IPS DF 19.7 (cell line): ENCODE measurements at regions not wholly inside any gene's neighbourhood (a gene's known extent, or its start where the extent isn't known, plus 50 kb on each side); places are given as distances from the start of the nearest gene placed in this dataset.
"Not testable (repeated sequence)": the region's sequence is repeated elsewhere in the genome, so short reads cannot be mapped to it uniquely, and the experiment has no call there.

ENCODE experiments used
- DNase-seq: peaks from one replicate; pipeline ENCODE4 v3.0.0-alpha.2; 2013; ENCODE audit warnings: low read depth, low spot score

DNA sequence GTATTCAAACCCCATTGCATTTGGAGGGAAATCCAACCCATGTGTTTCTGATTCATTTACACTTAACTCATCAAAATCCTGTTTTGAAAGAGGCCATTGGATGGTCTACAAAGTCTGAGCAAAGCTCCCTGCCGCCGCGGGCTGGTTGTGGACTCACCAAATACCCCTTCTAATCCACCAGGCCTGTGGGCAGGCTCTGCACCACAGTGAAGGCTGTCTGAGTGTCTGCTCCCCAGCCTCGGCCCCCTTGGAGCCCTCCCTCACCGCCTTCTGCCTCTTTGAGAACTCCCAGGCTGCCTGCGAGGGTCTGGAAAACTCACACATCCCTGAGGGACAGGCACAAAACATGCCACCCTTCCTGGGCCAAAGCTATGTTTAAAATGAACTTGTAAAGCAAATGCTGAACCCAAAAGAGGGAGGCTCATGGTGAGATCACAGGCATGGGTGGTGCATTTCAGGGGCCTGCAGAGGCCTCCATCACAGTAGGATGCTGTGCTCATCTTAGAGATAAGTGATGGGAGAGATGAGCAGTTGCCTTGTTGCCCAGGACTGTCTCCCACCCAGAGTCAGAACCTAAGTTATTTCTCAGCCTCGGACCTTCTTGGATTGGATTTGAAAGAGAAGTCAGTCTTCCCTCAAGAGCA lies 225.0 kb downstream of the CYP26B1 start:
- no peak for DNase-seq

DNA sequence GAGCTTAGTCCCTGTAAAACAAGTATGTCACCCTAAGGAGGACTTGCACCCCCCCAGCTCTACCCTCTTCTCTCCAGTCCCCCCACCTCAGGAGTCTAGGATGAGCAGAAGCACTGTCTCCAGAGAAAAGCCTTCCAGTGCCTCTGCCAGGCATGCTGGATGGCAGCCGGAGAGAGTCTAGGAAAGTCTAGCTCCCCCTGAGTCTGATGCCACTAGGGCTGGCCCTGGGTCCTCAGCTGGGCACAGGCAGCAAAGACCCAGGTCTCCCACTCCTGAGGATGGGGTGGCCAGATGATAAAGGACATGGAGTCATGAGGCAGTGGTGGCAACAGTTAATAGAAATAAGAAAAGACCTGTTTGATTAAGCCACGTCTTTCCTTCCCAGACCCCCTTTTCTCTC lies 225.6 kb downstream of the CYP26B1 start:
- no peak for DNase-seq

DNA sequence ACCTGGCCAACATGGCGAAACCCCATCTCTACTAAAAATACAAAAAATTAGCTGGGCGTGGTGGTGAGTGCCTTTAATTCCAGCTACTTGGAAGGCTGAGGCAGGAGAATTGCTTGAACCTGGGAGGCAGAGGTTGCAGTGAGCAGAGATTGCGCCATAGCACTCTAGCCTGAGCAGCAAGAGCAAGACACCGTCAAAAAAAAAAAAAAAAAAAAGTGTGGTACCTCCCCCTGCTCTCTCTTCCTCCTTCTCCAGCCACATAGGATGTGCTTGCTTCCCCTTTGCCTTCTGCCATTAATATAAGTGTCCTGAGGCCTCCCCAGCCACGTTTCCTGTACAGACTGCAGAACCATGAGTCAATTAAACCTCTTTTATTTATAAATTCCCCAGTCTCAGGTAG lies 226.8 kb downstream of the CYP26B1 start:
- not testable (repeated sequence) for DNase-seq

DNA sequence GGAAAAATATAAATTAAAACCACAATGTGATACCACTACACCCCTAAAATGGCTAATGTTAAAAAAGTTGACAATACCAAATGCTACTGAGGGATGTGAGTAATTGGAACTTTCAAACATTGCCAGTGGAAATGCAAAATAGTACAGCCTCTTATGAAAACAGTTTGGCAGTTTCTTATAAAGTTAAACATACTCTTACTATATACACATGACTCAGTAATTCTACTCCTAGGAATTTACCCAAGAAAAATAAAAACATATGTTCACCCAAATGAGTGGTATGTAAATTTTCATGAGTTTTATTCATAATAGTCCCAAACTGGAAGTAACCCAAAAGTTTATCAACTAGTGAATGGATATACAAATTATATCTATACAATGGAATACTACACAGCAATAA lies 228.0 kb downstream of the CYP26B1 start:
- DNase-seq, result no peak

DNA sequence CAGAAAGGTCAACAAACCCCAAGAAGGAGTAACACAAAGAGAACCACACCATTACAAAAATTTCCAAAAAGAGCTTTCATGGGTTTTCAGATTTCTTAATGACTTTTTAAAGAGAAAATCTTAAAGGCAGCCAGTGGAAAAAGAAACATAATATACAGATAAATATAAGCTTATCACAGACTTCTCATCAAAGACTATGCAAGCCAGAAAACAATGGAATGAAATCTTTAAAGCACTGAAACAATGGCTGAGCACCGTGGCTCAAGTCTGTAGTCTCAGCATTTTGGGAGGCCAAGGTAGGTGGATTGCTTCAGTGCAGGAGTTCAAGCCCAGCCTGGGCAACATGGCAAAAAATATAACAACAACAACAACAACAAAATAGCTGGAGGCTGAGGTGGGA lies 237.4 kb downstream of the CYP26B1 start:
- no peak for DNase-seq

DNA sequence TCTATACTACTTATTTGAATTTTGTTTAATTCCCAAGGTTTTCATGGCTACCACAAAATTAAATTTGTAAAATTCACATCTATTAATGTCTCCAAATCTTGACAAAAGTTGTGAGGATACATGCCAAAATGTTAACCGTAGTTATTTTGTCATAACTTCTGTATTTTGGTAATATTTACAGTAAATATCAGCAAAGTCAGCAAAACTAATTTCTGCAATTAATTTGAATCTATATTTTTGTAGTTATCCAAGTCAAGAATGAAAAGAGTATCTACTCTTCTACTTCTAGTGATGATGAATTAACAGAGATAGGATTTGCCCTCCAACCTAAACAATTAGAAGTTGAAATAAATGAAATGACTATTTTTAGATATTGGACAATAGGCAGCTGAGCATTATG lies 238.9 kb downstream of the CYP26B1 start:
- no peak for DNase-seq

DNA sequence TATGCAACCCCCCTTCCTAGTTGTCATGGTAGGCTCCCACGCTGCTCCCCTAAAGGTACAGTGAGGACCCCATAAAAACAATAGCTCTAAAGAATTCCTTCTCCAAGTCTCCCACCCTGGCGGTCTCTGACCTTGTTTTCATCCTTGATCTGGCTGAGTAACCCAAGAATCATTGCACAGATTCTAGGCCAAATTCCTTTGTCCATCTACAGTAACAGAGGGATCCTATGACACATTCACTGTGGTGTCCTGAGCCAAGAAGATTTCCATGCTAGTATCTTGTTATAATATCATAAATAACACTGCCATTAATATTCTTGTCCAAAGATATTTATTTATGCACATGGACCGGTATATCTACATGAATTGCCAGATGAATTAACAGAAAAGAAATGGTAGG lies 240.2 kb downstream of the CYP26B1 start:
- no peak for DNase-seq

DNA sequence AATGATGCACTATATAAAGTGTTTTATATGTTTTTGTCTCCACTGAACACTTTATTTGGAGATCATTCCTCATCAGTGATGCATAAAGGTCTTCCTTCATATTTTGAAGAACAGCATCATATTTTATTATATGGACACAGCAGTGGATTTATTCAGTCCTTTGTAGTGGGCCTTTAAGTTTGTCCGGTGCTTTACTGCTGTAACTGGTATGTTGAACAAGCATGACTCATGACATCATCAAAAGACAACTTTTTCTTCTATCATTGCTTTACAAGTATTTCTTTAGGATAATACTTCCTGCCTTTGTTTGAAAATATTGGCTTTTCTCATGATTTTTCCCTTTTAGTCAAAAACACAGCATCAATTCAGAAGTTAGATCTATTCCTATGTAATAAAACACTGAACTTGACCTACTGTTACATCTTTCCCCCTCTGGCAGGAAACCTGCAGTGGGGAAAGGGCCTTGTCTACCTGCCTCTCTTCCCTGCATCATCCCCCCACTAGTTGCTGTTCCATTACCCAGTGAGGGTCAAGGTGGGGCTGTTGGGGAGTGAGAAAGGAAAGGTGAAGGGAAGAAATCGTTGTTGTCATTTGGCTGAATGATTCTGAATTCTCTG lies 241.2 kb downstream of the CYP26B1 start:
- DNase-seq, result no peak

DNA sequence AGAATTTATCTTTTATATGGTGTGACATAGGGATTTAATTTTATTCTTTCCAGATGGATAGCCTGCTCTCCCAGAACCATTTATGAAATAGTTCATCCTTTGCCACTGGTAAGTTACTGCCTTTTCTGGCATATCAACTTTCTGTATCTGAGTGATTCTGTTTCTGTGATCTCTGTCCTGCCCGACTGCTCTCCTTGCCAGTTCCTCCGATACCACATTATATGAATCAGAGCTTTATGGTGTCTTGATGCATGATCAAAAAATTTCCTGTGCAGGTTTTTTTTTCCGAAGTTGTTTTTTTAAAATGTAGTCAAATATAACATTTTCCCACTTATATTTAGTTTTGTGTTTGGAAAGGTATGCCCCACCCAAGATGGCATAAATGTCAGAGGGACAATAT lies 242.5 kb downstream of the CYP26B1 start:
- no peak for DNase-seq

DNA sequence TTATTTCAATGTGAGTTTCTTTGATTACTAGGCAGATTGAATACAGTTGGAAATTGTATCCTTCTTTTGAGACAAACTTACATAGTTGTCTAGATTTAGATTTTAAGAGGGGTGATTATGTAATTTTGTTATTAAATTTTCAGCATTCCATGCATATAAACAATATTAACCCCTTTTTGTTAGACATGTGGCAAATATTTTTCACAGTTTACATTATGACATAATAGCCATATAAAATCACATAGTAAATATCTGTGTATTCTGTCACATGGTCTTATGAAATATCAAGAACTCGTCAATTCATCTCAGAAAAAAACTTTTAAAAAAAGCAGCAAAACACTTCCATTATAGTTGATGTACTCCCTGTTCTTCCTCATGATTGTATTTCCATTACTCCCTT lies 243.8 kb downstream of the CYP26B1 start:
- DNase-seq, result no peak

DNA sequence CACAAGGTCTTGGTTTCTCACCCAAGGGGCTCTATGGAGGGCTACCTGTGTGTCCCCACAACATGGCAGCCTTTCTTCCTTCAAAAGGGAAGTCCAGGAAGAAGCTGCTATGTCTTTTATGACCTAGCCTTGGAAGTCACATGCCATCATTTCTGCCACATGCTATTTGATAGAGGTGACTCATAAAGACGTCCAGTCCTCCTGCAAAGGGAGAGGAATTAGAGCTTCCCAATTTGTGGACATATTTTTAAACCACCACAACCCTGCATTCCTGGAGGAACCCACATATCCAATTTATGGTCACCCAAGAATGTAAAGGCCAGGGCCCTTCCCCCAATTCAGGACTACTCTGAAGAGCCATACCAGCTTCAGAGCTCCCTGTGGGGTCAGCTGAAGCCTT lies 246.2 kb downstream of the CYP26B1 start:
- no peak for DNase-seq

DNA sequence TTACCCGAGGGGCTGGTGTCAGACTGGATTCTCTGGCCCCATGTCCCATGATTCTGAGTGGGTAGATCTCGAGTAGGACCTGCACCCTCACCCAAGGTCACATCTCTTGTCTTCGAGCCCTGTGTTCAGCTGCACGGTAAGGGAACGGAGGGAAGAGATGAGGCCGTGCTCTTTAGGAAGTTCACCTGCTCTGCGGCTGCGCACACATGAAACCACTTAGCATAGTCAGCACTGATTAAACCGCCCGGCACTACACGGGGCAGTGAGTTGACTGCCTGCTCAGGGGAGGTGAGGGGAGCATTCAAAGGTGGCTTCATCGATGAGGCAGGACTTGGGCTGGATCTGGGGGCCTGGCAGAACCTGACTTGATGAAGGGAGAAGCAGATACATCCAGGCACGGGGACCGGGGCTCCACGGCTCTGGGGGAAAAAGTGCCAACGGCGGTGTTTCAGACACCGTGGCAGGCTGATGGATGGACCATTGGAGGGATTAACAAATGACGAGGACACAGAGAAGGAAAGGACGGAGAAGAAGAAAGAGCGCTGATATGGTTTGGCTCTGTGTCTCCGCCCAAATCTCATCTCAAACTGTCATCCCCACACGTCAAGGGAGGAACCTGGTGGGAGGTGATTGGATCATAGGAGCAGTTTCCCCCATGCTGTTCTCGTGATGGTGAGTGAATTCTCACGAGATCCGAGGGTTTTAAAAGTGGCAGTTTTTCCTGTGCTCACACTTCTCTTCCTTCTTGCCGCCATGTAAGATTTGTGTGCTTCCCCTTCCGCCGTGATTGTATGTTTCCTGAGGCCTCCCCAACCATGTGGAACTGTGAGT lies 248.6 kb downstream of the CYP26B1 start:
- DNase-seq, result no peak

DNA sequence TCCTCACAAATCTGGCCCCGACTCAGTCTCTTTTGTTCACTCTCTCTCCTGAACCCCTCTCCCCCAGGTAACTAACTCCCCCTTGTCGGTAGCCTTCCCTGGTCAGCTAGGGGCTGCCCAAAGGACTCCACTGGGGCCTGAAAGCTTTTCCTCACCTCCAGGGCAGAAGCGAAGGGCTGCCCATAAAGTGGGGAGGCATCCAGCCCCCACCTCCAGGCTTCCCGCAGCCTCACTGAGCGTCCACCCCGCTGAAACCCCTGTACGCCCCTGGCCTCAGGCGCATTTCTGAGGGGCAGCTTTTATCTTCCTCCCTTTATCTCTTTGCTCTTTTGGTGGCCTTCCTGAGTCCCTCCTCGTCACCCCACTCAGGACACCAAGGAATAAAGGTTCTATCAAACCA lies 249.3 kb downstream of the CYP26B1 start:
- no peak for DNase-seq

DNA sequence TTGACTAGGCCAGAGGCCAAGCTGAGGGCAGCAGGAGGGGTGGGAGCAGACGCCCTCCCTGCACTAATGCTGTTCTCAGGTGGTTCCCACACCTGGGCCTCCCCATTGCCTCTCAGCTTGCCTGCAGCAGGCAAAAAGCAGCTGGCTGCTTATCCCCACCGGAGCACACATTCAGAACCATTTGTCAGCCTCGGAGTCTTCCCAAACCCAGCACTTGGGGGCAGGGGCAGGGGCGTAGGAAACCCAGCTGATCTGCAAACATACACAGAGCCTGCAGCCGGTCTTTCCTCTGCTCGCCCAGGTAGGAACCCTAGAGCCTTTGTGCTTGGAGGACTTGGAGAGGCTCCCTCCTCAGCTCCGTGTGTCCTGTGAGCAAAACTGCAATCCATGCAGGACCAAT lies 249.8 kb downstream of the CYP26B1 start:
- DNase-seq, result no peak

DNA sequence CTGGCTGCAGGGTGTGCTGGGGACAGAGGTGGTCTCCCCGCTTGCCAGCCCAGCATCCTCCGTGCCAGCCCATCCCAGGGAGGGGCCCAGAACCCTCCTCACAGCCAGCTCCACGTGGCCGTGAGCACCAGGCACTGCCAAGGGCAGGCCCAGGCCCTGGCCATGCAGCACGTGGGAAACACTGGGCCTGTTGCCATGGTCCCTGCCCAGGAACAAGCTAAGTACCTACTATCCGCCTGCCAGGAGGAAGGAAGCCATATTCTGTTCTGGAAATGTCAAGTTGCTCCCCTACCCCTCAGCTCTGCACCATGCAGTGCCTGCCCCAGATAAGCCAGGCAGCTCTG lies 250.6 kb downstream of the CYP26B1 start:
- DNase-seq, result no peak

DNA sequence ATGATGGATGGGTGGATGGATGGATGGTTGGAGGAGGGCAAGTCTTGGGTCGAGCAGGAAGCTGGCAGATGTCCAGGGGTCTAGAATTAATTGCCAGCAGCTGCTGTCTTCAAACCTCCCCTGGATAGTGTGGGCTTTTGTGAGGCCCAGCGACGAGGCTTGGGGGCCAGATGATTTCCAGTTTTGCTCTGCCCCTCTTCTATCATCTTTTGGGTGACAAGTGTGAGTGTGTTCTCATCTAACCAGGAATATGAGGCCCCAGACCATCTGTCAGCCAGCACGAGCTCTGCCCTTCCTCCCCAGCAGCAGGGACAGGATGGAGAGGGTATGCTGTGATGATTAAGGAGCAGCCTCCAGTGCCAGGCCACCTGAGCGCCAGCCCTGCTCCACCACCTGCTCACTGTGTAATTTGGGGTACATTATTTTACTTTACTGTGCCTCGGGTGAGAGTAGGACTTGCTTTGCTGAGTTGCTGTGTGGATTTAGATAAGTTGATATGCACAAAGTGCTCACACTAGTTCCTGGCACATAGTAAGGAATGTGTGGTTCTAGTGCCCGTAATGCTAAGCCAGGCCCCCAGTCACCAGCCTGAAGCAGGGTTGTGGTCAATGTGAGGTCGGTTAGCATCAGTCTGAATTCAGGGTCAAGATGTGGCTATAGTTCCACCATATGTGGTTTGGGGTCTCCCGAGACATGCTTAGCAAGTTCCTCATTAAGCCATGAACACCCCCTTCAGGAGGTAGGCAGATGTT lies 251.1 kb downstream of the CYP26B1 start:
- no peak for DNase-seq

DNA sequence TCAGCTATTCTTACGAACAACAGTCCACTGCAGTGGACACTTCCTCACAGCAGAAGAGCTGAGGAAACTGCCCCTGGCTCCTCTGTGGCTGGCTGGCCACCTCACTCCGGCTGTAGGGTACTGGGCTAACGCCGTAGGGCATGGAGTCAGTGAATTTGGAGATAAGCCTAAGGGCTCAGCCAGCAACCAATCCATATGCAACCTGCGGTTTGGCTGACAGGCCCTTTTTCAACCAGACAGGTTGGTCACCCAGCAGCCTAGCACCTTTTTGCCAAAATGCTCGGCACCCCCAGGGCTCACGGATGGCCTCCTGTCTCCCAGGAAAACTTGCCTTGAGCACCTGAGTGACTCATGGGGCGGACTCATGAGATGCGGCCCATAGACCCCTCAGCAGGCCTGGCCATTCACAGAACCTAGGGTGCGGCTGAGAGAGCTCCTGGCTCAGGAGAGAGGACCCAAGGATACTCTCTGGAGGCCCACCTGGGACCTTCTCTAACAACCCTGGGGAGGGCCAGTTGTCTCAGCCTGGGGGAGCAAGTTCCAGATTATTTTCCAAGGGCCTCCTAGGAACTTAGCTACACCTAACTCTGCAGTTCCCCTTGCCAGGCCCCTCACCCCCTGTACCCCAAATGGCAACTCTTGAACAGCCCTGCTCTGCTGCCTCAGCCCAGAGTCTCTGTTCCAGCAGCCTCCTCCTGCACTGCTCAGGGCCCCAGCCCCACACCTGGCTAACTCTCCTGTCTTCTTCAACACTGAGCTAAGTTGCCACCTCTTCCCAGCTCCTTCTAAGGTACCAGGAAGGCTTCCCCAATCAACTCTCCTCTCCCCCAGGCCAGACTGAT lies 252.1 kb downstream of the CYP26B1 start:
- no peak for DNase-seq

DNA sequence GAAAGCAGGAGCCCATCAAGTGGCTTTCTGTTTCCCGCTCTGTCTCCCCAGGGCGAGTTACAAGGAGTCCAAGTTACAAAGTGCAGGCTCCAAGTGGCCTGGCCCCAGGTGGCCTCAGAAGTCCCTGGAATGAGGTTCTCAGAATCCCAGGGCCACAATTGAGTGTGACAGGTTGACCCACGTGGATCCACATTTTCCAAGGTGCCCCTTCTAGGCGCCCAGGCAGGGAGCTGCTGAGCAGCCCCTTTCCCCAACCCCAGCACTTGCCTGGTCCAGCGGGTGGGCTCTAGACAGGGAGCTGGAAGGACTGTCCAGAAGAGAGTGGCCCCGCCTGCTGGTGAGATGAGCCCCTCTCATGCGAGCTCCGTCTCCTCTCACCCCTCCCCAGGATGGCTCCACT lies 253.4 kb downstream of the CYP26B1 start:
- DNase-seq, result no peak

DNA sequence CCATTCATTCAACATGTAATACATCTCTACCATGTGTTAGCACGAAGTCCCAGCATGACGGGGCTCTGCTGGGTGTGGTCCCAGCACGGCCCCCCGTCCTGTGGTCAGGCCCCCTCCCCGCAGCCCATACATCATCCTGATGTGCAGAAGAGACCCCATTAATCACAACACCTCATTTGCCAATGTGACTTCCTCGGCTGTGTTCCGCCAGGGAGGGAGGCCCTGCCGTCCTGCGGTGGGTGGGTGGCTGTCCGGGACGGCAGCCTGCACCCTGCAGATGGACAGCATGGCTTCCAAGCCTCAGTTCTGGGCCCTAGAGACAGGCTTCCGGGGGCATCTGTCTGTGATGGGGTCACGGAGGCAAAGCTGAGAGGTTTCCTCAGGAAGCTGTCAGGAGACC lies 254.0 kb downstream of the CYP26B1 start:
- no peak for DNase-seq

DNA sequence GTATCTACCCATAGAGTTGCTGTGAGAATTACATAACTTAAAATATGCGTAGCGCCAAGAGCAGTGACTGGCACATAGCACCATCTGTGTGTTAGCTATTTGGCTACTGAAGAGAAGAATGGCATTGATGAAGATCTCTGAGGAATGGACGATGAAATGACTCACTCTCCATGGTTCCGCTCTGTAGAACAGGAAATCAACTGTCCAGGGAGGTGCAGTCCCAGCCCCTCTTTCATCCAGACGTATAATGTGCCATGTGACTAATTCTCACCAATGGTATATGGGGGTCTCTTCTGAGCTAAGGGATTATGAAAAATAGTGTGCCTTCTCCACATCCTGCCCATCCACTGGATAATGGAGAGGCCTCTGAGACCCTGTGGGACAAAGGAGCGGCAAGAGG lies 254.8 kb downstream of the CYP26B1 start:
- no peak for DNase-seq

DNA sequence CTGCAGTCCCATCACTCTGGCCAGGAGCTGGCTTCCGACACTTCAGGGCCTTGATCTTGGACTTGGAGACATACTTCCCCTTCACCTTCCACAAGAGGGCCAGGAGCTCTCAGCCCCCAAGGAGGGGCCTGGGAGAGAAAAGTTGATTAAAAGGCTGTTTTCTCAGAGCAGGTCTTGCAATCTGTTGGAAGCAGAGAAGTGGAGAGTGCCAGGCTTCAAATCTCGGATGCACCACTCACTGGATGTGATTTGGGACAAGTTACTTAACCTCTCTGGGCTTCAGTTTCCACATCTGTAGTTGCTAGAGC lies 255.3 kb downstream of the CYP26B1 start:
- no peak for DNase-seq
